GM12874 (cell line): ENCODE measurements at regions not wholly inside any gene's neighbourhood (a gene's known extent, or its start where the extent isn't known, plus 50 kb on each side); places are given as distances from the start of the nearest gene placed in this dataset.

ENCODE experiments used
- TF ChIP-seq, protein P1 (sequence below): IDR thresholded peaks from 2 replicates; pipeline ENCODE4 v1.5.1; 2011; ENCODE audit warnings: low read depth, mild to moderate bottlenecking, control low read depth, low read length, moderate library complexity; ENCODE audit not compliant: insufficient read depth

GRCh38 chr3:132262956-132263355 is 54.3 kb upstream of the ACP3 start:
- TF ChIP-seq, protein P1, sequence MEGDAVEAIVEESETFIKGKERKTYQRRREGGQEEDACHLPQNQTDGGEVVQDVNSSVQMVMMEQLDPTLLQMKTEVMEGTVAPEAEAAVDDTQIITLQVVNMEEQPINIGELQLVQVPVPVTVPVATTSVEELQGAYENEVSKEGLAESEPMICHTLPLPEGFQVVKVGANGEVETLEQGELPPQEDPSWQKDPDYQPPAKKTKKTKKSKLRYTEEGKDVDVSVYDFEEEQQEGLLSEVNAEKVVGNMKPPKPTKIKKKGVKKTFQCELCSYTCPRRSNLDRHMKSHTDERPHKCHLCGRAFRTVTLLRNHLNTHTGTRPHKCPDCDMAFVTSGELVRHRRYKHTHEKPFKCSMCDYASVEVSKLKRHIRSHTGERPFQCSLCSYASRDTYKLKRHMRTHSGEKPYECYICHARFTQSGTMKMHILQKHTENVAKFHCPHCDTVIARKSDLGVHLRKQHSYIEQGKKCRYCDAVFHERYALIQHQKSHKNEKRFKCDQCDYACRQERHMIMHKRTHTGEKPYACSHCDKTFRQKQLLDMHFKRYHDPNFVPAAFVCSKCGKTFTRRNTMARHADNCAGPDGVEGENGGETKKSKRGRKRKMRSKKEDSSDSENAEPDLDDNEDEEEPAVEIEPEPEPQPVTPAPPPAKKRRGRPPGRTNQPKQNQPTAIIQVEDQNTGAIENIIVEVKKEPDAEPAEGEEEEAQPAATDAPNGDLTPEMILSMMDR: no peak

- TF ChIP-seq, protein P1: no peak
These were observed 52.2 kb upstream of the ACP3 start for GRCh38 chr3:132265028-132265427.

- TF ChIP-seq, protein P1: no peak
These were observed 51.7 kb upstream of the ACP3 start for GRCh38 chr3:132265488-132265887.

- TF ChIP-seq, protein P1: no peak
These were observed 49.7 kb upstream of the ACP3 start for GRCh38 chr3:132267391-132267993.
